Femur (tissue), 1 donor: ENCODE measurements at regions not wholly inside any gene's neighbourhood (a gene's known extent, or its start where the extent isn't known, plus 50 kb on each side); places are given as distances from the start of the nearest gene placed in this dataset.
"Not testable (repeated sequence)": the region's sequence is repeated elsewhere in the genome, so short reads cannot be mapped to it uniquely, and the experiment has no call there.

ENCODE experiments used
- DNase-seq: peaks from one replicate; pipeline ENCODE4 v3.0.0-alpha.2; 2017

- no peak for DNase-seq
Measured at GRCh38 chr3:73234354-73235014, 173.0 kb downstream of the EBLN2 start.

GRCh38 chr3:73235768-73236167 lies 174.3 kb downstream of the EBLN2 start:
- DNase-seq, result no peak

GRCh38 chr3:73236867-73237266 lies 175.4 kb downstream of the EBLN2 start:
- no peak for DNase-seq

GRCh38 chr3:73243740-73244139 lies 182.3 kb downstream of the EBLN2 start:
- no peak for DNase-seq

- no peak for DNase-seq
Measured at GRCh38 chr3:73245459-73245858, 184.0 kb downstream of the EBLN2 start.

- DNase-seq, result no peak
Measured at GRCh38 chr3:73249047-73249446, 187.6 kb downstream of the EBLN2 start.

GRCh38 chr3:73254062-73254461 lies 192.6 kb downstream of the EBLN2 start:
- DNase-seq, result no peak

- no peak for DNase-seq
Measured at GRCh38 chr3:73255609-73256029, 194.2 kb downstream of the EBLN2 start.

- DNase-seq, result no peak
Measured at GRCh38 chr3:73257186-73257585, 195.7 kb downstream of the EBLN2 start.

GRCh38 chr3:73258057-73258456 lies 196.6 kb downstream of the EBLN2 start:
- DNase-seq, result no peak

GRCh38 chr3:73259291-73259690 lies 197.8 kb downstream of the EBLN2 start:
- DNase-seq, result no peak

GRCh38 chr3:73259856-73260255 lies 198.4 kb downstream of the EBLN2 start:
- DNase-seq, result no peak

- not testable (repeated sequence) for DNase-seq
Measured at GRCh38 chr3:73266558-73266957, 205.1 kb downstream of the EBLN2 start.

- not testable (repeated sequence) for DNase-seq
Measured at GRCh38 chr3:73269126-73269525, 207.7 kb downstream of the EBLN2 start.

- peak; percentile 31 for DNase-seq
Measured at GRCh38 chr3:73270839-73271483, 209.5 kb downstream of the EBLN2 start.

GRCh38 chr3:73273341-73273740 lies 211.9 kb downstream of the EBLN2 start:
- no peak for DNase-seq

- no peak for DNase-seq
Measured at GRCh38 chr3:73280746-73281145, 219.3 kb downstream of the EBLN2 start.

- DNase-seq, result no peak
Measured at GRCh38 chr3:73284472-73284871, 223.0 kb downstream of the EBLN2 start.

GRCh38 chr3:73291541-73291940 lies 230.1 kb downstream of the EBLN2 start:
- no peak for DNase-seq

GRCh38 chr3:73292220-73292619 lies 230.8 kb downstream of the EBLN2 start:
- no peak for DNase-seq

- no peak for DNase-seq
Measured at GRCh38 chr3:73294537-73294936, 233.1 kb downstream of the EBLN2 start.

- DNase-seq, result no peak
Measured at GRCh38 chr3:73295876-73296635, 234.6 kb downstream of the EBLN2 start.

- no peak for DNase-seq
Measured at GRCh38 chr3:73296859-73297258, 235.4 kb downstream of the EBLN2 start.
